GM21447 (cell line): ENCODE measurements at regions not wholly inside any gene's neighbourhood (a gene's known extent, or its start where the extent isn't known, plus 50 kb on each side); places are given as distances from the start of the nearest gene placed in this dataset.

Experiments used
- ATAC-seq: cut with Tn5 transposase; IDR thresholded peaks from one replicate; pipeline ENCODE4 v1.9.1; 2021; ENCODE audit not compliant: unreplicated experiment

DNA sequence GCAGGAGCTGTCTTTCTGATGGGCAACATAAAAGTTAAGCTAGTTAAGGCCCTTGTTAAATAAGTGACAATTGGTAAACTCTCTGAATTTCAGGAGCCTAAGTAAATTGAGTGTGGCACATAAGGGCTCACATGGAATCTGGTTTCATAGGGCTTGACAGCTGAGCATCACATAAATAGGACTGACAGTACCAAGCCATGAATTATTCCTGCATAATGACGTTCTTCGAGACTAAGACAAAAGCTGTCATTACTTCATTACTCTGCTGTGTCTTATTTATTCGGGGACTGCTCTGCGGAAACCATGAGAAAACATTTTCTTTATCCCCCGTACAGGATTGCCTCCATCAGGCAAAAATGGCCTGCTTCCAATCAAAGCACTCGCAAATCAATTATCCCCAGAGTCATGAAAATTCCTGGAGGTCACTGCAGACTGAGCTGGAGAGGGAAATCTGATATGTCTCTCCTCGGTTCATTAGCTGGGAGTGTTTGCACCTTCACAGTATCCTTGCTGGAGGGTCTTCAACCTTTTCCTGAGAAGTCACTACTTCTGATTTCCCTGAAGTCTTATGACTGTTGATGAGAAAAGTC lies 311.4 kb downstream of the CDH26 start:
- no peak for ATAC-seq

DNA sequence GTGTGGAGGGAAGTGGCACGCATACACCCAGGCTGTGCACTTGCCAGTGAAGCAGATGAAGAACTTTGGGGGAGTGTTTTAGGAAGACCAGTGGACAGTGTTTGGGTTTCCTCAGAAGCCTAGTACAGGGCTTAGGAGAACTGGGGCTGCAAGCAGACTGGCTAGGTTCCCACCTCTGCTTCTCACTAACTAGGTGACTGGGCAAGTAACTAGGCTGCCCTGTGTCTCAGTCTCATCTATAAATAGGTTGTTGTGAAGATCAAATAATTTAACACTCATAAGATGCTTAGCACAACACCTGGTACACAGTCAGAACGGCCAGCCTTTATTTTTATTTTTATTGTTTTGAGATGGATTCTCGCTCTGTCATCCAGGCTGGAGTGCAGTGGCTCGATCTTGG lies 312.1 kb downstream of the CDH26 start:
- ATAC-seq: no peak

DNA sequence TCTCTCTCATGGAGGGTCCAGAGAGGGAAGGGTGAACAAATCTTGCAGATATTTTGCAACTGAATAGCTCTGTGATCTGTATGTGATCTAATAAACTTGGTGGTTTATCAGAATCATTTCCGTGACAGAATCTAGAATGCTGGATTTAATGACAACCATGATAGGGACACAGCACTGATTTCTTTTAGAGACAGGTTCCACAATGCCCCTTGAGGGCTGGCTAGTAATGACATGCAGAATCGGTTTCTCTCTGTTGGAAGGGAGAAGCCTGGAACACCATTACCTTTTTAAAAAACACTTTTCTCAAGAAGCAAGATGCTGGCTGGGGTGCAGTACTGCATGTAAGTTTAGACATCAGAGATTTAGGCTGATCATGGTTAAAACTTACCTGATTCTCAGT lies 313.4 kb downstream of the CDH26 start:
- ATAC-seq: no peak

DNA sequence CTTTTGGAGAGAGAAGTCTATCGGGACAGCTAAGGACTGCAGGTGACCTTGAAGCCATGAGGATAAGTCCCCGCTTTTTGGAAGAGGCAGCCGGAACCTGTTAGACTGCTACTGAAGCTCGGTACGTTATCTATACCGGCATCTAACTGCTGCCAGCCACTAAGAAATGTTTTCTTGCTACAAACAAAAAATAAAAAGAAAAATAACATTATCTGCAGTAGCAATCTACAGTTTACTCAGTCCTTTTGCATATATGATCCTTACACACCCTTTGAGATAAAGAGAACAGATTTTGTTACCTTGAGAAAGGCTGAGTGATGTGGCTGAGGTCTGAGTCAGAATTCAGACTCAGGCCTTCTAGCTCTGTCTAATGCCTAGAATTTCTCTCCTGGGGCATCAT lies 314.6 kb downstream of the CDH26 start:
- ATAC-seq: no peak

DNA sequence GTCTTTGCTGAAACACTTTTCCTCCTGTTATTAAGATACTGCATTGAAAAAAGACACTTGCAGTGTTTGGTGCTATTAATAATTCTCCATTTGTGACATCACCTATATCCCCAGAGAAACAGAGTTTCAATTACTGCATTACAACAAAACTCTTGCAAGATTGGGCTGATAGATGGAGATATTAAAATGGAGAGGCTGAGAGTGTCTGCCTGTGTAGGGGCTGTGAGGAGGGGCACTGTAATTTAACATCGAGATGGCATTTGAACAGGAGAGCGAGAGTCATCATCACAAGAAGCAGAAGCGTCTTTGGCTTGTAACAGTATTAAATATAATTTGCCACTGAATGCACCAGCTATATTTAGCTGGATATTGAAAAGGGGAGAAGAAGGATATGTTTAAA lies 316.5 kb downstream of the CDH26 start:
- no peak for ATAC-seq

DNA sequence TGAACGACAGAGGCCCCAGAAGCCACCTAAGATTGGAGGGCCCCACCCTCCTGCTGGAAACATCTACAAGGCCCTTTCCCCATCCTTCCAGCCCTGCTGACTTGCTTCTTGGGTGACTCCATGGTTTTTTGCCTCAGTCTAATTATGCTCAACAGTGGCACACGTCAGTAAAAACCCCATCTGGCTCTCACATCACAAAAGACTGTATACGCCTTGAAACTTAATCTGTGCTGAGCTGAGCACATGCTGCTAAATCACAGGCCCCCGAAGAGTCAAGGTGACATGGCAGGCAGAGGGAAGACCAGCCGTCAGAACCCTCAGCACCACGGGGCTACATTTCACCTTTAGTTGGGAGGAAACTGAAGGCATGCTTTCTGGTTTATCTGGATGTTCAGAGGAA lies 323.1 kb downstream of the CDH26 start:
- no peak for ATAC-seq

DNA sequence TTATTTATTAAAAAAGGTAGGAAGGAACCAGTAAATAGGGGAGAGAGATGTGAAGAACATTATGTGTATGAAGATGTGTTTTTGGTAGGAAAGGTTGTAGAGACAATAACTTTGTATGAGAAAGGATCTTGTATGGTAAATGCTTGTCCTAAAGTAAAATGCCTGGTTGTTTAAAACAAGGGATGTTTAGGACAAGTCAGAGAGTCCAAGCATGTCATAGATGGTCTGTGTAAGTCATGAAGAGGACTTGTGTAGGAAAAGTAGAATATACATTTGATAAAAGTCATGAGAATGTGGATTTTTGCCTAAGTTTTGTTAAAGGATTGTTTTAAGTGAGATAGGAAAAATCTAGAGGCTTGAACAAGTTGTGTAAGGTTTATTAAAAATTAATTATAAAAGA lies 325.1 kb downstream of the CDH26 start:
- no peak for ATAC-seq

DNA sequence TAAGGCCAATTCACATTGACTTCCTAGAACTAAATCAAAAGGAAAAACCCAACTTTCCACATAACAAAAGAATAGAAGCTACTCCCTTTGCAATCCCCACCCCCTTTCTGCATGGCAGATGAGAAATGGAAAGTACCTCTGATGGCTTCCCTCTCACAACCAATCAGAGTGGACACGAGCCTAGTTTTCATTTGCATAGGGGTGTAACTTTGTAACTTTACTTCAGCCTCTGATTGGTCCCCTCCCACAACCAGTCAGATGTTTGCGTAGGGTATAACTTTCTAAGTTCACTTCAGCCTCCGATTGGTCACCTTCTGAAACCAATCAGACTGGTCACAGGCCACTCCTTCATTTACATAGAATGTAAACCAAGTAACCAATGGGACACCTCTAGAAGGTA lies 328.5 kb downstream of the CDH26 start:
- no peak for ATAC-seq

DNA sequence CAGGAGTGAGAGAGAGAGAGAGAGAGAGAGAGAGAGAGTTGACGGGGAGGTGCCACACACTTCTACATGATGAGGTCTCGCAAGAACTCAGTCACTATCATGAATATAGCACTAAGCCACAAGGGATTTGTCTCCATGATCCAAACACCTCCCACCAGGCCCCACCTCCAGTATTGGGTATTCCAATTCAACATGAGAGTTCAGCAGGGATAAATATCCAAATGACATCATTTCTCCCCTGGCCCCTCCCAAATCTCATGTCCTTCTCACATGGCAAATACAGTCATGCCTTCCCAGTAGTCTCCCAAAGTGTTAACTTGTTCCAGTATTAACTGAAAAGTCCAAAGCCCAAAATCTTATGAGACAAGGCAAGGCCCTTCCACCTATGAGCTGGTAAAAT lies 330.7 kb downstream of the CDH26 start:
- ATAC-seq: no peak

DNA sequence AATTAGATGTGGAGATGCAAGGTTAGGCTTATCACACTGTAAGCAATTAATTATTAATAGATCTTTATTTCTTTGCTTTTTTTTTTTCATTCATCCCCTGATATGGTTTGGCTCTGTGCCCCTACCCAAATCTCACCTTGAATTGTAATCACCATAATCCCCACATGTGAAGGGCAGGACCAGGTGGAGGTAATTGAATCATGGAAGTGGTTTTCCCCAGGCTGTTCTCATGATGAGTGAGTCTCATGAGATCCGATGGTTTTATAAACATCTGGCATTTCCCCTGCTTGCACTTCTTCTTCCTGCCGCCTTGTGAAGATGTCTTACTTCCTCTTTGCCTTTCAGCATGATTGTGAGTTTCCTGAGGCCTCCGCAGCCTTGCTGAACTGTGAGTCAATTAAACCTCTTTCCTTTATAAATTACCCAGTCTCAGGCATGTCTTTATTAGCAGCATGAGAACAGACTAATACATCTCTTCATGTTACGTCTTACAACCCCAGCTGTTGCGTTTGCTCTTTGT lies 333.8 kb downstream of the CDH26 start:
- ATAC-seq: no peak

DNA sequence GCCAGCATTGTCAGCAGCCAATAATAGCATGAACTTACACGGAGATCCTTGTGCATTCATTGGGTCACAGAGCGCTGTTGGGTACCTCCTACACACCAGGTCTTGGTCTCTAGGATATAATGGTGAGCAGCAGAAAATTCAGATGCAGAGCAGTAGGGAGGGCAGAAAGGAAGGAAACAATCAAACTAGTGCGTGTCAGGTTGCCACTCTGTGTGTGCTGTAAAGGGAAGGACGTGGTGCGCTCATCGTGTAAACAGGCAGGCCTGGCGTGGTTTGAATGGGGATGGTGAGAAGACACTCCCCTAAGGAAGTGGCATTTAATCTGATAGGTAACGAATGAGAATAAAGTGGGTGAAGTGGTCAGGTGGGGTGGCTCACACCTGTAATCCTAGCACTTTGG lies 336.4 kb downstream of the CDH26 start:
- no peak for ATAC-seq

DNA sequence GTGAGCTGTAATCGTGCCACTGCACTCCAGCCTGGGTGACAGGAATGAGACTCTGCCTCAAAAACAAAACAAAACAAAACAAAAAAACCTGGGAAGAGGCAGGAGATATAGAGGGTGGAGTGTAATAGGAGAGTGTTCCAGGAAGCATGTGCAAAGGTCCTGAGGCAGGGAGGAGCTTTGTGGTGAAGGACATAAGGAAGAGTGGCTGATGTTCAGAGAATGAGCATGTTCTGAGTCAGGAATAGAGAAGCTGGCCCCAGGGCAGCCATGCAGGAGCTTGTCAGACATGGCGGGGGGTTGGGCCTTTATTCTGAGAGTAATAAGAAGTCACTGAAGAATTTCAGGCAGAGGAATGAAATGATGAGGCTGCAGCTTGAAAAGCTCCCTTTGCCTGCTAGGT lies 337.0 kb downstream of the CDH26 start:
- ATAC-seq: no peak

DNA sequence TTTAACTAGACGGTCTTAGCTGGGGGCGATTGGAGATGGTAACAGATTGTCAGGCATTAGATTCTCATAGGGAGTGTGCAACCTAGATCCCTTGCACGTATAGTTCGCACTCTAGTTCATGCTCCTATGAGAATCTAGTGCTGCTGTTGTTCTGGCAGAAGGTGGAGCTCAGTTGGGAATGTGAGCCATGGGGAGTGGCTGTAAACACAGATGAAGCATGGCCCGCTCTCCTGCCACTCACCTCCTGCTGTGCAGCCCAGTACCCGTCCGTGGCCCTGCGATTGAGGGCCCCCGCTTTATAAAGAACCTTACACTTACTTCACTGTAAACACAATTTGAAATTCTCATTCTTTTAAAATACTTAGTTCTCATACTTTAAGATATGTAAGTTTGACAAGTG lies 339.4 kb downstream of the CDH26 start:
- ATAC-seq: no peak

DNA sequence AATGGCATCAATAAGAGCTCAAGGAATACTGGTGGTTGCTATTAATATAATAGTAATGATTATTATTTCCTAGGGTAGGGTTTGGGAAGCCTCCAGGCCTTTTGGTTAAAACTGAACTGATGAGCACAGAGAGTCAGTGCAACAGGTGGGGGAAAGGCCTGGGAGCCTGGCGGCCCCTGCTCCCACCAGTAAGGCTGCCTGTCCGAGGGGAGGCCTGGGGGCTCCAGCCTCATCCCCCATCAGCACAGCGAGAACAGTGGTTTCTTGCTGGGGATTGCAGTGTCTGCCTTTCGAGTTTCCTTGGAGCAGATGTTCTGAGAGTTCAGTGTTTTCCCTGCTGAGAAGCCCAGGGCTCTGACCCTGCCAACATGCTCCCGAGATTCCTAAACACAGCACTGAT lies 340.4 kb downstream of the CDH26 start:
- ATAC-seq: no peak

DNA sequence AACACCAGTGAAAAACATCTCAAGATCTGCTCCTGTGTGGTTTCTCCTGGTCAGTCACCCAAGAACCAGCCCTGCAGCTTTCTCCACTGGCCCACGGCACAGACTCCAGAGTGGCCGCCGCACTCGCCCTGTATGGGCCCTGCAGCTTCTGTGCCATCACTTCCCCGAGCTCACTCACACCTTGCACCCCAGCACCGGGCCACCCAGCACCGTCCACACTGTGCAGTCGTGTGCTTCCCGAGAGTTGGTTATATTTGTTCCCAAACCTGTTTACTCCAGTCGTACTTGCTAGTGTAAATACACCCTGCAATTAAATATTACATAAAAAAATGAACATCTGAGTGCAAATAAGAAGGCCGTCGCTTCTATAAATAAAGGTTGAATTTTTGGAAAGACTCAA lies 341.7 kb downstream of the CDH26 start:
- ATAC-seq: no peak

DNA sequence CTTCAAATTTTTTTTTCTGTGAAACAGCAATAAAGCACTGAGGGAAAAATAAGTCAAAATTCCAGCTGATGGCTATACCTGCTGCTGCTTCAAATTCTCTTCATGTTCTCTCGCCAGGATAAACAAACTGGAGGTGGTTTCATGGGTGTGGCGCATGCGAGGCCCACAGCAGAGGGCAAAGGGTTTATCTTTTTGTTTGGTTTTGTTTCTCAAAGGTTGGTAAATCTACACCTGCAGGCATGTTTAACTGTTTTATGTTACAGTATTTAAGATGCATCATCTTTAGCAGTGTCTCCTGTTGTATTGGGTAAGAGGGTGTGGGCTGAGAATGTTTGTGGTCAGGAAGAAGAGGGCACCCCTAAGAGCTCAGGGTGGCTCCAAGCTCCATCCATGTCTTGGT lies 342.2 kb downstream of the CDH26 start:
- ATAC-seq: no peak

DNA sequence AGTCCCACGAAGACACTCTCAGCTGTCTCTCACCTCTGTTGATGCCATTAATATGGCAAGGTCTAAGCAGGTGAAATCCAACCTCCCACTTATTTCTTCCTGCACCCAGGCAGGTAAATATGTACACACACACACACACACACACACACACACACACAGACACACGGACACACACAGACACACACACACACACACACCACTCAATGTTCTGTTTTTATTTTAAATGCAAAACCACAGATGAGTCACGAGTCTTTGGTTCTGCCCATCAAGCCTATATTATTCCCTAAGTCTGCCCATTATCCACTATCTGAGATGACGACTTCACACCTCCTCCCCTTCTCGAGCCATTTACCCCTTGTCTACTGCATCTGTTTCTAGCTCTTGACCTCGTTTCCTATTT lies 344.7 kb downstream of the CDH26 start:
- no peak for ATAC-seq

DNA sequence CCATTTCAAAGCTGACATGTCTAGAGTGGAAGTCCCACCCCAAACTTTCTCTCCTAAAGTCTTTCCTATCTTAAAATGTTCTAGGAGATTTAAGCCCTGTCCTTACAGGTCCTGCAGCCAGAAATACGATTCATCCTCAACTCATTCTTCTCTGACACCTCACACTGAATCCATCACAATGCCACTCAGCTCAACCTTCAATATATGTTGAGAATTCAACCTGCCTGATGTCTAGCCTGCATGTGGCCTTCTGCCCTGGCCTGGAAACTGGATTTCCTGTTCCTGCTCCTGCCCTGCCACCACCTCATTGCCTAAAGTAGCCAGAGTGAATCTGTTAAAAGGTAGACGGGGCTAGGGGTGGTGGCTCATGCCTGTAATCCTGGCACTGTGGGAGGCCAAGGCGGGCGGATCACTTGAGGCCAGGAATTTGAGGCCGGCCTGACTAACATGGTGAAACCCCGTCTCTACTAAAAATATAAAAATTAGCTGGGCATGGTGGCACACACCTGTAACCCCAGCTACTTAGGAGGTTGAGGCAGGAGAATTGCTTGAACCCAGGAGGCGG lies 345.9 kb downstream of the CDH26 start:
- ATAC-seq: no peak

DNA sequence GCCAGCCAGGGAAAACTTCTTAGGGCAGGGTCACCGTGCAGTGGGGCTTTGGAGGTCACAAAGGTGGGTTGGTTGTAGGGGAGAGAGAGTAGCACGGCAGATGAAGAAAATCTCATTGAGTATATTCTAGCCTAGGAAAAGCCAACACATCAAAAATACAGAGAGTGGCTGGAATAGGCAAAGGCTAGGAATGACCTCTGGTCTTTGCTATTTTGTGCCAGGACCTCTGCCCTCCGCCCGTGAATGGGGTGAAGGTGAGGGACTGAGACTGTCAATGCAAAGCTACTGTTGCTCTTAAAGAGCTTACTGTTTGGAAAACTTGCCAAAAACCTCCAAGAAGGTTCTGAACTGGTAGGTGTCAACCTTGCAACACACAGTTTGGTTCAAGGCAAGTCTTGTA lies 346.7 kb downstream of the CDH26 start:
- ATAC-seq: no peak

DNA sequence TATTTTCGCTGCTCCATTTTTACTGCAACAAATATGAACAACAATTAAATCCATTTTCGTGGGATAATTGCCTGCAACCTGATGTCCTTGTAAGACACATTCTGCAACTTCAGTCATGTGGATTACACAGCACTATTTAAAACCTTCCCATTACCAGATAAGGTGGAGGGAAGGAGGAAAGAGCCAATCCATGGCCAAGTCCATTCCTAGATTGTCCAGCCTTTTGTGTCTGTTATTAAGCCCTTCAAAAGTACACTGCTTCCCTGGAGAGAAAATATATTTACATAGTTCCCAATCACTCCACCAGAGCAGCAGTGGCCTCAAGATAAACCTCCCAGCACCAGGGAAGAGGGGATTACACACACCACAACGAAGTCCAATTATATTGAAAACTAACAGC lies 347.9 kb downstream of the CDH26 start:
- ATAC-seq: no peak

DNA sequence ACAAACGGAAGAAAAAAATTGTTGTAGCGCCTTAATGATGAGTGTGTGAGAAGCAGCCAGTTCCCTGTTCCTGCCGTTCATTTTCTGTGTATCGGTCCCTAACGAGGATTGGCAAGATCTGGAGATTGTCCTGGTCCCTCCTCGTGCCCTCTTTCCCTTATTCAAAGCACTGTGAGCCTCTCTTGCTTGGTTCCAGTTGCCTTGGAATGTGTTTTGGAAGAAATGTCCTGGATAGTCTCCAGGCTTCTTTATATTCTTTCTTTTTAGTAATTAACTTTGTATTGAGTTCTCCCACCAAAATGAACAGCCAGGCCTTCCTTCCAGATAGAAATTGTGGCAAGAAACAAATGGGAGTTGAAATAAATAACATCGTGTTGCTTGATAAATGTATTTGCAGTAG lies 348.3 kb downstream of the CDH26 start:
- ATAC-seq: no peak

DNA sequence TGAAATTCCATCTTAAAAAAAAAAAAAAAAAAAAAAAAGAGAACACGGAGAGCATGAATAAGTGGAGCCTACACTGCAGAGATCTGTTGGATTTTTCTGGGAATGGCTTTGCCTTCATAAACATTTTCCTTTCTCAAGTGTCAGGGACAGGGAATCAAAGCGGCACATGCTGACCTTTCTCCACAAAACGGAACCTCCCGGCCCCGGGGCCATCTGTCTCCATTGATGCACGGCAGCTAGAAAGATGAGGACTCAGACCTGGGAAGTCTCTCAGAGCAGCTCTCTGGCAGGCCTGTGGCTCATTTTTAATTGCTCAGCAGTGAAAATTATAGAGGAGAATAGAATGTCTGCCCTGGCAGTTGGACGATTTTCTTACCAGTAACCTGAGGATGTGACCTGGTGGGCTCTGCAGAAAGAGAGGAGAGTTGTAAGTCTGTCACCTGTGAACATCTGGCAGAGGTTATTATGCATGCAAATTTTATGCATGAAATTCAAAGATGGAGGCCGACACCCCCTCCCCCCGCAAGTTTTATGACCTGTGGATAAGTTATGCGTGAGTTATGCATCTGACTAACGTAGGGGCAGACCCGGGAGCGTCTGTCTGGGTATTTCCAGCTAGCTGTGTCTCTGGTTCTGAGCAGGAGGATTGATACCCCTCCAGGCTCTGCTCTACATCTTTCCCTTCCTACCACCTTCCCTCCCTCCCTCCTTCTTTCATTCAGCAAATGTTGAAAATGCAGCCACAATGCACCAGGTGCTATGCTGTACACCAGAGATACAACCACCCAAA lies 352.5 kb downstream of the CDH26 start:
- ATAC-seq: no peak

DNA sequence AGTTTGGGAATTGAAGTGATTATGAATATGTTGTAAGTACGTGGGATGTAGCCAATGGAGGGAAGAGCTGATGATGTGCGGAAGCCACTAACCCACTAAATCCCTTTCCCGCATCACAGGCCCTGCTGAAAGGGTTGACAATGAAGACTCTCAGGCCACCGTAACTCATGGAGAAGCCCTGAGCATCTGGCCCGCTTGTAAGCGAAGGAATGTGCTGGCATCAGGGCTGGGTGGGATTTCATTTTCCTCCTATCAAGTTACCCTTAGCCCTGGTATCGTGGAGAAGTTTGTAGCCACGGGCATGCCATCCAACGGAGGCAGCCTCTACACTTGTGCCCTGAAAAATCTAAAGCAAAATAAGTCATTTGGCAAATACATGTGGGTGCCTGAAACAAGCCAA lies 355.0 kb downstream of the CDH26 start:
- ATAC-seq: no peak
